ENCODE measurements at regions not wholly inside any gene's neighbourhood (a gene's known extent, or its start where the extent isn't known, plus 50 kb on each side); places are given as distances from the start of the nearest gene placed in this dataset.

GRCh38 chr5:165779505-165779904 is 2274.1 kb downstream of the MAT2B start:
- no peak for TF ChIP-seq CTCF (IDR thresholded peaks at IDR 0.05)
- TF ChIP-seq ZFX (IDR thresholded peaks at IDR 0.05; ENCODE audit: borderline replicate concordance), result no peak
- no peak overlapping the region for H3K27ac ChIP-seq

DNA sequence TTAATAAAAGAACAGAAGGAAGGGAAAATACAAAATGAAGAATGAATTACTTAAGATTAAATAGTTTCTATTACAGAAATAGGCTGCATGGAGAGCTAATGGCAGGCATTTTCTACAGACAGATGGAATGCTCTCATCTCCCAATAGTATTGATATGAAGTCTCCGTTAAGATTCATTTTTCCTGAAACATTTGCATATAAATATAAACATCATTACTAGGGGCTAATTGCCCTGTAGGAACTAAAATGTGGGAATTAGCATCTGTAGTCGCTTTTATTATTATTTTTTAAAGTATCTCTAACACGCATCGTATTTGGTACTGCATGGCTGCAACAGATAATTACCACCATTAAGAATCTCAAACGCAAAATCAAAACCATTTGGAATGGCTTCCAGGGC is 2275.5 kb downstream of the MAT2B start:
- peak overlapping the region; percentile 72; the same call in 1 of the 2 replicates for H3K27ac ChIP-seq
- TF ChIP-seq CTCF (IDR thresholded peaks at IDR 0.05) (no peak), ZFX (IDR thresholded peaks at IDR 0.05; ENCODE audit: borderline replicate concordance) (no peak)

DNA sequence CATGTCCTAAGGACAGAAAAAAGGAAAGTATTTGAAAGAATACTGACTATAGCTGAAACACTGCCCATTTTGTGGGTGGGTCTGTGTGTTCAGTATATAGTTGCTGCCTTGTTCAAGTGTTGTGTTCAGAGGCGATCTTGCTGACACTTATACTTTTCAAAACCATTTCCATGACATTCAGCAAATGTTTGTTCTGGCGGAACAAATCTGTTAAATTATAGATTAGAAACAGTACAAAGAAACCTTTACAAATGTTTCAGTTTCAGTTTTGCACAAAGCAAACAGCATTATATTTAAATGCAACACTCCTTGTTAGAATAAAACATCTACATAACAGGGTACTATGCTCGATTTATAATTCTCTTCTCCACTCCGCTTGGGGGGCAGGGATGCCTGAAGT is 2276.3 kb downstream of the MAT2B start:
- H3K27ac ChIP-seq, result peak overlapping the region; percentile 72
- no peak for TF ChIP-seq CTCF (IDR thresholded peaks at IDR 0.05)
- no peak for TF ChIP-seq ZFX (IDR thresholded peaks at IDR 0.05; ENCODE audit: borderline replicate concordance)

DNA sequence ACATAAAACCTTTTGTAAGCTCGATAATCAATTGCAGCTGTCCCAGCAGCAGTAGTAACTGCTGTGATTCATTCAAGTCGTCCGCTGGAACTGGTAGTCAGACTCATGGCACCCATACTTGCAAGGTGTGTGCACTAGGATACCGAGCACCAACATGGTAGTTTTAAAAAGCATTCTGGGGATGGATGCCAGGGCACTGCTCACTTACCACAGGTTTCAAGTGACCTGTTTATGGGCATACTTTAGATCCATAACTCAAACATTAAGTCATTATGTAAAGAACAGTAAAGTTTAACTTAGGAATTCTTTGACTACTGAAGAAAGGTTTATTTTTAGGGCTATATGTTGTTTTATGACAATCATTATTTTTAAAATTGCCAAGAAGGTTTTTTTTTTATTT is 2277.6 kb downstream of the MAT2B start:
- H3K27ac ChIP-seq, result peak overlapping the region; percentile 72

GRCh38 chr5:165786073-165786472 is 2280.7 kb downstream of the MAT2B start:
- TF ChIP-seq CTCF (IDR thresholded peaks at IDR 0.05), result no peak
- TF ChIP-seq ZFX (IDR thresholded peaks at IDR 0.05; ENCODE audit: borderline replicate concordance), result no peak
- H3K27ac ChIP-seq, result peak overlapping the region; percentile 84

More for the DNA sequence above, 2277.6 kb downstream of the MAT2B start:
- no peak for TF ChIP-seq CTCF (IDR thresholded peaks at IDR 0.05)
- TF ChIP-seq ZFX (IDR thresholded peaks at IDR 0.05; ENCODE audit: borderline replicate concordance), result no peak

DNA sequence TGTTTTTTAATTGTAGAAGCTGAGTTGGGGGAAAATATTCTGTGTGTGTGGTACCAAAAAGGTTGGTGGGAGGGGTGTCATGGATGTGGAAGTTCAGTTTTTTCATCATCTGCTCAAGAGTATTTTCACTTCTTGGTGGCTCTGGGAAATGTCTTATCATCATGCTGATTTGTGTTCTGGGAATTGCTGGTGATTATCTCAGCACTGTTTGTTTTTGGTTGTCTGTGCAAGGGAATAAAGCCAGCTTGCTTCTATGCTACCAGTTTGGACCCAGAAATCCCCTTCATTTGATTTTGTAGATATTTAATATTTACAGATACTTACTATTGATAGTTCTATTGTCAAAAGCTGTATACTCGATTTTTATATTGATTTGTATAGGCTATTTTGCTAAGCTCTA is 2289.7 kb downstream of the MAT2B start:
- TF ChIP-seq ZFX (IDR thresholded peaks at IDR 0.05; ENCODE audit: borderline replicate concordance), result no peak
- no peak for TF ChIP-seq CTCF (IDR thresholded peaks at IDR 0.05)
- H3K27ac ChIP-seq, result no peak overlapping the region

DNA sequence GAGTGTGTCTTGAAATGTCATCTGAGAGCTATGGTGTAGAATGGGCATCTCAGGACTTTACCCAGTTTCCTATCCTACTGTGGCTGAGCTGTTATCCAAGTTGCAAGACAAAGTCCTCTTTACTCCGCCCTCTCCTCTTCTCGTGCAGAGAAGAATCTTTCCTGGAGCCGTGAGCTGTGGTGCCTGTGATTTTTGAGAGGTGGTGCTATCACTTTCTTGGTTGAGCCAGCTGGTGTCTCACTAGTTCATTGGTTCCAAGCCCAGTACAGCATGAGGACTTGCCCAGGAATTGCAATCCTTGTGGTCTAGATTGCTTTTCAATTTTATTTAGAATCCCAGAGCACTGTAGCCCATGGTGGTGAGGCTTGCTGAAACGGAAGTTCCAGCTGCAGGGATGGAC is 2300.3 kb downstream of the MAT2B start:
- TF ChIP-seq ZFX (IDR thresholded peaks at IDR 0.05; ENCODE audit: borderline replicate concordance), result no peak
- TF ChIP-seq CTCF (IDR thresholded peaks at IDR 0.05), result peak; percentile 41

More for the DNA sequence above, 2300.3 kb downstream of the MAT2B start:
- no peak overlapping the region for H3K27ac ChIP-seq
